OCI-LY1 (cell line): ENCODE measurements at regions not wholly inside any gene's neighbourhood (a gene's known extent, or its start where the extent isn't known, plus 50 kb on each side); places are given as distances from the start of the nearest gene placed in this dataset.

Source experiments
- CTCF ChIP-seq: fragments of 200-600 bp; sonication (generic), shearing (Covaris generic); IDR thresholded peaks from 2 replicates; pipeline ENCODE4 v1.5.1; 2017; ENCODE audit warnings: mild to moderate bottlenecking, antibody characterized with exemption, low read length, moderate library complexity, mixed read lengths
- EZH2 ChIP-seq: fragments of 200-600 bp; sonication (generic), shearing (Covaris generic); IDR thresholded peaks from 2 replicates; pipeline ENCODE4 v1.8.0; 2017; ENCODE audit warnings: borderline replicate concordance, mixed run types, mild to moderate bottlenecking, antibody characterized with exemption, low read length, moderate library complexity, mixed read lengths

- TF ChIP-seq CTCF (no peak), EZH2 (no peak)
These were observed 263.3 kb upstream of the UGT8 start for GRCh38 chr4:114335339-114335738.
